Testis (tissue), 2 donors: ENCODE measurements at regions not wholly inside any gene's neighbourhood (a gene's known extent, or its start where the extent isn't known, plus 50 kb on each side); places are given as distances from the start of the nearest gene placed in this dataset.

ENCODE experiments used
- CTCF ChIP-seq, 3 experiments: fragments of 450-650 bp in 2 of 3; fragments of 200-600 bp in 1 of 3; sonication (generic) in 1 of 3; IDR thresholded peaks; one replicate each; pipeline ENCODE4 v1.5.1; 2016 to 2019; ENCODE audit warnings: antibody characterized with exemption in 3 of 3, mild to moderate bottlenecking in 2 of 3, moderate library complexity in 1 of 3
- POLR2A ChIP-seq: fragments of 450-650 bp; IDR thresholded peaks from one replicate; pipeline ENCODE4 v1.6.1; 2017; ENCODE audit warnings: antibody characterized with exemption, mild to moderate bottlenecking, moderate library complexity

DNA sequence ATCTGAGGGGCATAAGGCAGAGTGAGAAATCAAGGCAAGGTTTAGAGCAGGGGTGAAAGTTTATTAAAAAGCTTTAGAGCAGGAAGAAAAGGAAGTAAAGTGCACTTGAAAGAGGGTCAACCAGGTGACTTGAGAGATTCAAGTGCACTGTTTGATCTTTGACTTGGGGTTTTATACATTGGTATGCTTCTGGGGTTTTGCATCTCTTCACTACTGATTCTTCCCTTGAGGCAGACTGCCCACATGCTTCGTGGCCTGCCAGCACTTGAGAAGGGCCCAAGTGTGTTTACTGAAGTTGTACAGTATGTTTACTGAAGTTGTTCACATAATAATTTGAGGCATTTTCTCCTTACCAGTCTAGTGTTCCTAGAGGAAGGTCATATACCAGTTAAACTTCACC lies 367.0 kb upstream of the UBE2E2 start:
- no peak for TF ChIP-seq CTCF (IDR thresholded peaks at IDR 0.05)
- no peak for TF ChIP-seq POLR2A
